SU-DHL-6 (cell line): ENCODE measurements at regions not wholly inside any gene's neighbourhood (a gene's known extent, or its start where the extent isn't known, plus 50 kb on each side); places are given as distances from the start of the nearest gene placed in this dataset.
"Not testable (repeated sequence)": the region's sequence is repeated elsewhere in the genome, so short reads cannot be mapped to it uniquely, and the experiment has no call there.

Experiments used
- EZH2phosphoT487 ChIP-seq: fragments of 200-600 bp; sonication (generic), shearing (Covaris generic); conservative IDR thresholded peaks from 2 replicates; pipeline ENCODE4 v1.6.1; 2018; ENCODE audit warnings: mild to moderate bottlenecking, antibody characterized with exemption, low read length, moderate library complexity, mixed read lengths
- TF ChIP-seq, protein P1 (sequence below): fragments of 200-600 bp; sonication (generic); IDR thresholded peaks from one replicate; pipeline ENCODE4 v1.5.1; 2017; ENCODE audit warnings: antibody characterized with exemption, mild to moderate bottlenecking, low read length, moderate library complexity; ENCODE audit not compliant: insufficient read depth, poor library complexity, severe bottlenecking

GRCh38 chr7:113269592-113269991 lies 151.2 kb upstream of the SMIM30 start:
- TF ChIP-seq, protein P1, sequence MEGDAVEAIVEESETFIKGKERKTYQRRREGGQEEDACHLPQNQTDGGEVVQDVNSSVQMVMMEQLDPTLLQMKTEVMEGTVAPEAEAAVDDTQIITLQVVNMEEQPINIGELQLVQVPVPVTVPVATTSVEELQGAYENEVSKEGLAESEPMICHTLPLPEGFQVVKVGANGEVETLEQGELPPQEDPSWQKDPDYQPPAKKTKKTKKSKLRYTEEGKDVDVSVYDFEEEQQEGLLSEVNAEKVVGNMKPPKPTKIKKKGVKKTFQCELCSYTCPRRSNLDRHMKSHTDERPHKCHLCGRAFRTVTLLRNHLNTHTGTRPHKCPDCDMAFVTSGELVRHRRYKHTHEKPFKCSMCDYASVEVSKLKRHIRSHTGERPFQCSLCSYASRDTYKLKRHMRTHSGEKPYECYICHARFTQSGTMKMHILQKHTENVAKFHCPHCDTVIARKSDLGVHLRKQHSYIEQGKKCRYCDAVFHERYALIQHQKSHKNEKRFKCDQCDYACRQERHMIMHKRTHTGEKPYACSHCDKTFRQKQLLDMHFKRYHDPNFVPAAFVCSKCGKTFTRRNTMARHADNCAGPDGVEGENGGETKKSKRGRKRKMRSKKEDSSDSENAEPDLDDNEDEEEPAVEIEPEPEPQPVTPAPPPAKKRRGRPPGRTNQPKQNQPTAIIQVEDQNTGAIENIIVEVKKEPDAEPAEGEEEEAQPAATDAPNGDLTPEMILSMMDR, result not testable (repeated sequence)
- TF ChIP-seq EZH2phosphoT487, result not testable (repeated sequence)
